ENCODE measurements at regions not wholly inside any gene's neighbourhood (a gene's known extent, or its start where the extent isn't known, plus 50 kb on each side); places are given as distances from the start of the nearest gene placed in this dataset.

DNA sequence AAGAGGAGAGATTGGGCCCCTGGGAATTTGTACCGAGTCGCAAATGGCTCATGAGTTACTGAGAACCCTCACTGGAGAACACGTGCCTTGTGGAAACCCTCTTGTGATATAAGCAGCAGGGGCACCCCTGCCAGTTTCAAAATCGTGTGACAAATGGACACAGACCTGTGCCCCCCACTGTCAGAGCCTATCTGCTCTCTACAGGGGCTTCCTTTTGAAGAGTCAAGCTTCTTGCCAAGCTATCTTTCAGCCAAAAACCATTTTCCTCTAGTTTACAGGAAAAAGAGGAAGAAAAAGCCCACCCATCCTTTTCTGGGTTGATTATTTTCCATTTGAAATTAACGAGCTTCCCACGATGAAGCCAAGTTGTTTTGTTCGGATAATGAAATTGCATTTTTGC lies 64.1 kb upstream of the MPP7 start:
- TF ChIP-seq CBX3 (IDR thresholded peaks at IDR 0.05; ENCODE audit: low read depth) (no peak), POLR2A (IDR thresholded peaks at IDR 0.05; ENCODE audit: borderline replicate concordance, extremely low read depth, insufficient read depth, insufficient read length) (no peak)
- TF ChIP-seq, protein P1, sequence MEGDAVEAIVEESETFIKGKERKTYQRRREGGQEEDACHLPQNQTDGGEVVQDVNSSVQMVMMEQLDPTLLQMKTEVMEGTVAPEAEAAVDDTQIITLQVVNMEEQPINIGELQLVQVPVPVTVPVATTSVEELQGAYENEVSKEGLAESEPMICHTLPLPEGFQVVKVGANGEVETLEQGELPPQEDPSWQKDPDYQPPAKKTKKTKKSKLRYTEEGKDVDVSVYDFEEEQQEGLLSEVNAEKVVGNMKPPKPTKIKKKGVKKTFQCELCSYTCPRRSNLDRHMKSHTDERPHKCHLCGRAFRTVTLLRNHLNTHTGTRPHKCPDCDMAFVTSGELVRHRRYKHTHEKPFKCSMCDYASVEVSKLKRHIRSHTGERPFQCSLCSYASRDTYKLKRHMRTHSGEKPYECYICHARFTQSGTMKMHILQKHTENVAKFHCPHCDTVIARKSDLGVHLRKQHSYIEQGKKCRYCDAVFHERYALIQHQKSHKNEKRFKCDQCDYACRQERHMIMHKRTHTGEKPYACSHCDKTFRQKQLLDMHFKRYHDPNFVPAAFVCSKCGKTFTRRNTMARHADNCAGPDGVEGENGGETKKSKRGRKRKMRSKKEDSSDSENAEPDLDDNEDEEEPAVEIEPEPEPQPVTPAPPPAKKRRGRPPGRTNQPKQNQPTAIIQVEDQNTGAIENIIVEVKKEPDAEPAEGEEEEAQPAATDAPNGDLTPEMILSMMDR (IDR thresholded peaks at IDR 0.05 in 2 of 3, conservative IDR thresholded peaks at IDR 0.05 in 1 of 3; ENCODE audit: borderline replicate concordance in 1 of 3, insufficient read depth in 1 of 3, low read depth in 2 of 3, low read length in 2 of 3): no peak
